AG10803 (cell line): ENCODE measurements at regions not wholly inside any gene's neighbourhood (a gene's known extent, or its start where the extent isn't known, plus 50 kb on each side); places are given as distances from the start of the nearest gene placed in this dataset.
A peak's percentile ranks its signal among the peaks of the same experiment; 100 is the strongest.

Experiments used
- DNase-seq: peaks from one replicate; pipeline ENCODE4 v3.0.0; 2010; ENCODE audit warnings: low read depth
- H3K4me3 ChIP-seq: 2 replicates; pipeline ENCODE4 v1.5.1; 2011; ENCODE audit warnings: mild to moderate bottlenecking, low read length, control low read depth
- CTCF ChIP-seq: conservative IDR thresholded peaks from 2 replicates; pipeline ENCODE4 v1.5.1; 2011; ENCODE audit warnings: mild to moderate bottlenecking, low read length, control low read depth, inconsistent platforms

- TF ChIP-seq CTCF, result no peak
Observed at GRCh38 chr18:55041366-55041765, 82.1 kb upstream of the CCDC68 start.

GRCh38 chr18:55038162-55038561 lies 78.9 kb upstream of the CCDC68 start:
- H3K4me3 ChIP-seq, result no peak overlapping the region
- no peak for TF ChIP-seq CTCF
- DNase-seq, result peak; percentile 34

More at GRCh38 chr18:55041366-55041765, 82.1 kb upstream of the CCDC68 start:
- DNase-seq, result no peak
- no peak overlapping the region for H3K4me3 ChIP-seq

GRCh38 chr18:55034742-55035141 lies 75.5 kb upstream of the CCDC68 start:
- TF ChIP-seq CTCF, result no peak
- DNase-seq, result no peak
- no peak overlapping the region for H3K4me3 ChIP-seq

- DNase-seq, result no peak
- TF ChIP-seq CTCF, result no peak
- H3K4me3 ChIP-seq, result no peak overlapping the region
Observed at GRCh38 chr18:55031979-55032378, 72.7 kb upstream of the CCDC68 start.

- H3K4me3 ChIP-seq, result no peak overlapping the region
- no peak for TF ChIP-seq CTCF
- DNase-seq, result no peak
Observed at GRCh38 chr18:55031576-55031975, 72.3 kb upstream of the CCDC68 start.

- H3K4me3 ChIP-seq, result no peak overlapping the region
- no peak for TF ChIP-seq CTCF
- no peak for DNase-seq
Observed at GRCh38 chr18:55031164-55031563, 71.9 kb upstream of the CCDC68 start.

GRCh38 chr18:55024564-55024963 lies 65.3 kb upstream of the CCDC68 start:
- H3K4me3 ChIP-seq, result no peak overlapping the region
- DNase-seq, result no peak
- TF ChIP-seq CTCF, result no peak
